ENCODE measurements at regions not wholly inside any gene's neighbourhood (a gene's known extent, or its start where the extent isn't known, plus 50 kb on each side); places are given as distances from the start of the nearest gene placed in this dataset.
"Not testable (repeated sequence)": the region's sequence is repeated elsewhere in the genome, so short reads cannot be mapped to it uniquely, and the experiment has no call there.

- FAIRE-seq: peak; percentile 62
Observed at GRCh38 chr5:173495225-173495904, 121.1 kb downstream of the BOD1 start.

- FAIRE-seq: no peak
Observed at GRCh38 chr5:173494446-173494845, 122.0 kb downstream of the BOD1 start.

GRCh38 chr5:173493846-173494245, 122.6 kb downstream of the BOD1 start:
- no peak for FAIRE-seq

- FAIRE-seq: no peak
Observed at GRCh38 chr5:173493040-173493439, 123.4 kb downstream of the BOD1 start.

- FAIRE-seq: no peak
Observed at GRCh38 chr5:173490681-173491080, 125.8 kb downstream of the BOD1 start.

GRCh38 chr5:173488144-173488543, 128.3 kb downstream of the BOD1 start:
- no peak for FAIRE-seq

- FAIRE-seq: no peak
Observed at GRCh38 chr5:173487300-173487699, 129.2 kb downstream of the BOD1 start.

- FAIRE-seq: no peak
Observed at GRCh38 chr5:173486355-173487225, 129.9 kb downstream of the BOD1 start.

GRCh38 chr5:173484569-173484968, 131.9 kb downstream of the BOD1 start:
- no peak for FAIRE-seq

- FAIRE-seq: not testable (repeated sequence)
Observed at GRCh38 chr5:173483599-173483998, 132.9 kb downstream of the BOD1 start.

GRCh38 chr5:173483160-173483559, 133.3 kb downstream of the BOD1 start:
- FAIRE-seq: no peak

GRCh38 chr5:173481821-173482220, 134.6 kb downstream of the BOD1 start:
- no peak for FAIRE-seq

- no peak for FAIRE-seq
Observed at GRCh38 chr5:173480896-173481295, 135.6 kb downstream of the BOD1 start.

- no peak for FAIRE-seq
Observed at GRCh38 chr5:173479711-173480110, 136.7 kb downstream of the BOD1 start.

GRCh38 chr5:173477345-173478040, 139.0 kb downstream of the BOD1 start:
- no peak for FAIRE-seq

GRCh38 chr5:173475780-173476179, 140.7 kb downstream of the BOD1 start:
- FAIRE-seq: no peak

- no peak for FAIRE-seq
Observed at GRCh38 chr5:173474881-173475287, 141.6 kb downstream of the BOD1 start.

- no peak for FAIRE-seq
Observed at GRCh38 chr5:173473288-173473687, 143.2 kb downstream of the BOD1 start.

GRCh38 chr5:173472784-173473278, 143.6 kb downstream of the BOD1 start:
- no peak for FAIRE-seq

GRCh38 chr5:173472164-173472563, 143.9 kb upstream of the STC2 start:
- FAIRE-seq: no peak

- no peak for FAIRE-seq
Observed at GRCh38 chr5:173468821-173469251, 140.6 kb upstream of the STC2 start.

- FAIRE-seq: no peak
Observed at GRCh38 chr5:173466227-173466626, 138.0 kb upstream of the STC2 start.

- FAIRE-seq: no peak
Observed at GRCh38 chr5:173464813-173465212, 136.6 kb upstream of the STC2 start.

Data from endometrium (tissue), 2 donors.